GM12878 (cell line): ENCODE measurements at regions not wholly inside any gene's neighbourhood (a gene's known extent, or its start where the extent isn't known, plus 50 kb on each side); places are given as distances from the start of the nearest gene placed in this dataset.

Source experiments
- ATAC-seq: fragments of 200-7000 bp; cut with Tn5 transposase; 3 replicates; pipeline ENCODE4 v1.9.1; 2020; ENCODE audit warnings: mild to moderate bottlenecking, moderate library complexity
- BruUV-seq: library from RNA; stranded (reverse); fragments of 400-500 nt; replicated peaks from 2 replicates; lab custom pipeline; 2021; lab: Mats Ljungman, UMichigan
- CTCF ChIA-PET: fragments of 300-600 bp; sonication (Branson Sonifier 250); formaldehyde crosslinking; extraction: SDS; loops from one replicate; lab custom pipeline; 2021; ENCODE audit warnings: inconsistent platforms; lab: Yijun Ruan, JAX
- POLR2A ChIA-PET: fragments of 350-600 bp; formaldehyde crosslinking; extraction: SDS; loops from one replicate; lab custom pipeline; 2021; ENCODE audit warnings: inconsistent platforms; lab: Charles Lee
- RAD21 ChIA-PET: fragments of 300-600 bp; sonication (Branson Sonifier 250); formaldehyde crosslinking; loops from one replicate; lab custom pipeline; 2023; ENCODE audit warnings: antibody characterized with exemption; ENCODE audit not compliant: unreplicated experiment; lab: Charles Lee
- SMC1A ChIA-PET: fragments of 300-600 bp; sonication (Branson Sonifier 250); formaldehyde crosslinking; loops from one replicate; lab custom pipeline; 2023; ENCODE audit not compliant: unreplicated experiment, uncharacterized antibody; lab: Charles Lee
- DNase-seq: peaks from one replicate; pipeline ENCODE4 v3.0.0-alpha.2; 2011; ENCODE audit warnings: low read depth, low spot score
- FAIRE-seq: peaks from 3 replicates; lab custom pipeline; 2011; peaks lifted over from hg19 to GRCh38; lab: Jason Lieb, UNC
- H2AFZ ChIP-seq: 2 replicates; pipeline ENCODE4 v1.6.0; 2011; ENCODE audit warnings: low read depth, low read length, control low read depth; ENCODE audit not compliant: control insufficient read depth
- H3K27ac ChIP-seq: 2 replicates; pipeline ENCODE4 v1.5.1; 2011; ENCODE audit warnings: control low read depth; ENCODE audit not compliant: control insufficient read depth, insufficient read depth
- H3K27me3 ChIP-seq, 2 experiments: replicated peaks in 1 of 2; 2 replicates each; pipeline versions ENCODE4 v1.6.0 to v1.6.1; 2011; ENCODE audit warnings: low read length in 1 of 2; ENCODE audit not compliant: control insufficient read depth in 2 of 2, insufficient read depth in 2 of 2
- H3K36me3 ChIP-seq, 2 experiments: 2 replicates each; pipeline ENCODE4 v1.5.1; 2011; ENCODE audit warnings: low read length in 1 of 2; ENCODE audit not compliant: control insufficient read depth in 2 of 2, insufficient read depth in 2 of 2
- H3K4me1 ChIP-seq: 2 replicates; pipeline ENCODE4 v1.6.1; 2011; ENCODE audit warnings: mild to moderate bottlenecking, low read length, moderate library complexity, mixed read lengths; ENCODE audit not compliant: control insufficient read depth, insufficient read depth
- H3K4me2 ChIP-seq: 2 replicates; pipeline ENCODE4 v1.6.0; 2011; ENCODE audit warnings: control low read depth; ENCODE audit not compliant: control insufficient read depth, insufficient read depth
- H3K4me3 ChIP-seq: fragments of 200-600 bp; sonication (generic); 2 replicates; pipeline ENCODE4 v1.5.1; 2016
- H3K79me2 ChIP-seq: 2 replicates; pipeline ENCODE4 v1.6.0; 2011; ENCODE audit warnings: low read length; ENCODE audit not compliant: control insufficient read depth, insufficient read depth
- H3K9ac ChIP-seq: 2 replicates; pipeline ENCODE4 v1.8.0; 2011; ENCODE audit warnings: low read length, control low read depth, mixed read lengths; ENCODE audit not compliant: control insufficient read depth, insufficient read depth
- H3K9me3 ChIP-seq: replicated peaks from 3 replicates; pipeline ENCODE4 v1.5.1; 2011; ENCODE audit warnings: mild to moderate bottlenecking, low read length; ENCODE audit not compliant: control insufficient read depth, insufficient read depth
- H4K20me1 ChIP-seq: 2 replicates; pipeline ENCODE4 v1.6.0; 2011; ENCODE audit not compliant: control insufficient read depth, insufficient read depth
- CBX5 ChIP-seq: sonication (generic); IDR thresholded peaks from 2 replicates; pipeline ENCODE4 v1.6.1; 2016; ENCODE audit warnings: low read depth, moderate library complexity, mild to moderate bottlenecking, inconsistent platforms
- ETV6 ChIP-seq, 2 experiments: fragments of 450-650 bp in 1 of 2; IDR thresholded peaks in 1 of 2; conservative IDR thresholded peaks in 1 of 2; 2 replicates each; pipeline ENCODE4 v1.6.1; 2014; ENCODE audit warnings: antibody characterized with exemption in 1 of 2, borderline replicate concordance in 1 of 2, low read depth in 1 of 2, mild to moderate bottlenecking in 1 of 2, moderate library complexity in 1 of 2
- JUNB ChIP-seq: IDR thresholded peaks from 2 replicates; pipeline ENCODE4 v1.6.1; 2016; ENCODE audit warnings: antibody characterized with exemption, mild to moderate bottlenecking
- MYC ChIP-seq: IDR thresholded peaks from 2 replicates; pipeline ENCODE4 v1.6.1; 2011; ENCODE audit warnings: mild to moderate bottlenecking, low read length, moderate library complexity, inconsistent platforms; ENCODE audit not compliant: insufficient read depth, insufficient replicate concordance, insufficient read length, severe bottlenecking
- SPI1 ChIP-seq: IDR thresholded peaks from 2 replicates; pipeline ENCODE4 v1.6.1; 2011; ENCODE audit warnings: low read depth, mild to moderate bottlenecking, low read length, moderate library complexity, borderline replicate concordance; ENCODE audit not compliant: insufficient read depth
- WGBS: methylation state at CpG from one replicate; pipeline ENCODE4 v1.1.6; 2016; ENCODE audit warnings: low lambda C conversion rate; ENCODE audit not compliant: insufficient replicate concordance, insufficient coverage; ENCODE audit errors: missing lambda C conversion rate; 5-methylcytosine and 5-hydroxymethylcytosine counted together
- in situ Hi-C: fragments of 300-500 bp; cut with MboI; formaldehyde crosslinking; loops from 9 replicates; pipeline ENCODE4 v1.14.3; 2018; ENCODE audit warnings: mixed read lengths
- intact Hi-C: fragments of 100-400 bp; cut with micrococcal nuclease; formaldehyde crosslinking; loops from one replicate; pipeline ENCODE4 v1.14.2; 2022; ENCODE audit not compliant: unreplicated experiment
- TF ChIP-seq, protein P1 (sequence below): fragments of 450-650 bp; IDR thresholded peaks from 2 replicates; pipeline ENCODE4 v1.6.1; 2018; ENCODE audit warnings: borderline replicate concordance, mild to moderate bottlenecking; ENCODE audit not compliant: partially characterized antibody
- TF ChIP-seq, protein P2 (sequence below): fragments of 450-650 bp; formaldehyde crosslinking; IDR thresholded peaks from 2 replicates; pipeline ENCODE4 v1.5.0; 2022; ENCODE audit warnings: mild to moderate bottlenecking, missing genetic modification characterization

DNA sequence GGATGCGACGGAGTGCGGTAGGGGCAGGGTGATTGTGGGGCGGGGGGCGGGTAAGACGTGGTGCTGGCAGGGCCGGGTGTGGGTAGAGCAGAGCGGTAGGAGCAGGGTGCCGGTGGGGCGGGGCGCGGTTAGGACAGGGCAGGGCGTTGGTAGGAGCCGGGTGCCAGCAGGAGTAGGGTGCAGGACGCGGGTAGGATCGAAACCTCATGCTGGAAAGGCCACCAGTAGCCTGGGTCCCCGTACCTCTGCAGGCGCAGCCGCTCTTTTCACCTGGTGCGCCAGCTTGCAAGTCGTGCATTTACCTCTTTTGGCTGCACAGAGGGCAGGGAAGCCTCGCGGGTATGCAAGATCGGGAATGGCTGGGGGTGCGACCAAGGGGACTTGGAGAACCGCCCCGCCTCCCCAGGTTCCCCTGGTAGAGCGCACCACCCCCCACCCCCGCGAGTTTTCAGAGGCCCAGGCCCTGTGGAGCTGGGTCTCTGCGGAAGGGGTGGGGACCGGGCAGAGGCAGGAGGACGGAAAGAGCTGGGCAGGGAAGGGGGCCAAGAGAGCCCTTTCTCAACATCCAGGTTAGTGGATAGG is 104.8 kb upstream of the SIMC1 start:
- SMC1A ChIA-PET, result no interaction called here
- H3K27me3 ChIP-seq, result peaks cover 0 to 4% of the 10 kb centered on the region in 2 experiments; a peak in 3 of 4 replicates
- ATAC-seq (no peak), FAIRE-seq (no peak), DNase-seq (no peak)
- CTCF ChIA-PET, result no interaction called here
- no peaks in the 10 kb centered on the region for H3K36me3 ChIP-seq
- no peak overlapping the region for H3K9ac ChIP-seq
- no peaks in the 10 kb centered on the region for H4K20me1 ChIP-seq
- POLR2A ChIA-PET, result no interaction called here
- in situ Hi-C loops (no loop called here), intact Hi-C loops (no loop called here)
- no TSS peak for BruUV-seq
- H3K9me3 ChIP-seq, result no peaks in the 10 kb centered on the region
- TF ChIP-seq MYC (no peak), JUNB (no peak), CBX5 (no peak), SPI1 (no peak), ETV6 (conservative IDR thresholded peaks at IDR 0.05 in 1 of 2, IDR thresholded peaks at IDR 0.05 in 1 of 2; ENCODE audit: borderline replicate concordance in 1 of 2, low read depth in 1 of 2) (no peak)
- TF ChIP-seq, protein P1, sequence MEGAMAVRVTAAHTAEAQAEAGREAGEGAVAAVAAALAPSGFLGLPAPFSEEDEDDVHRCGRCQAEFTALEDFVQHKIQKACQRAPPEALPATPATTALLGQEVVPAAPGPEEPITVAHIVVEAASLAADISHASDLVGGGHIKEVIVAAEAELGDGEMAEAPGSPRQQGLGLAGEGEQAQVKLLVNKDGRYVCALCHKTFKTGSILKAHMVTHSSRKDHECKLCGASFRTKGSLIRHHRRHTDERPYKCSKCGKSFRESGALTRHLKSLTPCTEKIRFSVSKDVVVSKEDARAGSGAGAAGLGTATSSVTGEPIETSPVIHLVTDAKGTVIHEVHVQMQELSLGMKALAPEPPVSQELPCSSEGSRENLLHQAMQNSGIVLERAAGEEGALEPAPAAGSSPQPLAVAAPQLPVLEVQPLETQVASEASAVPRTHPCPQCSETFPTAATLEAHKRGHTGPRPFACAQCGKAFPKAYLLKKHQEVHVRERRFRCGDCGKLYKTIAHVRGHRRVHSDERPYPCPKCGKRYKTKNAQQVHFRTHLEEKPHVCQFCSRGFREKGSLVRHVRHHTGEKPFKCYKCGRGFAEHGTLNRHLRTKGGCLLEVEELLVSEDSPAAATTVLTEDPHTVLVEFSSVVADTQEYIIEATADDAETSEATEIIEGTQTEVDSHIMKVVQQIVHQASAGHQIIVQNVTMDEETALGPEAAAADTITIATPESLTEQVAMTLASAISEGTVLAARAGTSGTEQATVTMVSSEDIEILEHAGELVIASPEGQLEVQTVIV, result no peak
- TF ChIP-seq, protein P2, sequence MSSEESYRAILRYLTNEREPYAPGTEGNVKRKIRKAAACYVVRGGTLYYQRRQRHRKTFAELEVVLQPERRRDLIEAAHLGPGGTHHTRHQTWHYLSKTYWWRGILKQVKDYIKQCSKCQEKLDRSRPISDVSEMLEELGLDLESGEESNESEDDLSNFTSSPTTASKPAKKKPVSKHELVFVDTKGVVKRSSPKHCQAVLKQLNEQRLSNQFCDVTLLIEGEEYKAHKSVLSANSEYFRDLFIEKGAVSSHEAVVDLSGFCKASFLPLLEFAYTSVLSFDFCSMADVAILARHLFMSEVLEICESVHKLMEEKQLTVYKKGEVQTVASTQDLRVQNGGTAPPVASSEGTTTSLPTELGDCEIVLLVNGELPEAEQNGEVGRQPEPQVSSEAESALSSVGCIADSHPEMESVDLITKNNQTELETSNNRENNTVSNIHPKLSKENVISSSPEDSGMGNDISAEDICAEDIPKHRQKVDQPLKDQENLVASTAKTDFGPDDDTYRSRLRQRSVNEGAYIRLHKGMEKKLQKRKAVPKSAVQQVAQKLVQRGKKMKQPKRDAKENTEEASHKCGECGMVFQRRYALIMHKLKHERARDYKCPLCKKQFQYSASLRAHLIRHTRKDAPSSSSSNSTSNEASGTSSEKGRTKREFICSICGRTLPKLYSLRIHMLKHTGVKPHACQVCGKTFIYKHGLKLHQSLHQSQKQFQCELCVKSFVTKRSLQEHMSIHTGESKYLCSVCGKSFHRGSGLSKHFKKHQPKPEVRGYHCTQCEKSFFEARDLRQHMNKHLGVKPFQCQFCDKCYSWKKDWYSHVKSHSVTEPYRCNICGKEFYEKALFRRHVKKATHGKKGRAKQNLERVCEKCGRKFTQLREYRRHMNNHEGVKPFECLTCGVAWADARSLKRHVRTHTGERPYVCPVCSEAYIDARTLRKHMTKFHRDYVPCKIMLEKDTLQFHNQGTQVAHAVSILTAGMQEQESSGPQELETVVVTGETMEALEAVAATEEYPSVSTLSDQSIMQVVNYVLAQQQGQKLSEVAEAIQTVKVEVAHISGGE (CRISPR knock-in tag), result no peak
- no peak overlapping the region for H3K4me2 ChIP-seq
- no peaks in the 10 kb centered on the region for H3K79me2 ChIP-seq
- no peak overlapping the region for H3K27ac ChIP-seq
- no peak overlapping the region for H2AFZ ChIP-seq
- RAD21 ChIA-PET, result no interaction called here
- no peak overlapping the region for H3K4me3 ChIP-seq
- no peaks in the 10 kb centered on the region for H3K4me1 ChIP-seq
- 9% methylated on average over 18 of the region's 34 CpGs for WGBS
